ENCODE measurements at regions not wholly inside any gene's neighbourhood (a gene's known extent, or its start where the extent isn't known, plus 50 kb on each side); places are given as distances from the start of the nearest gene placed in this dataset.
A peak's percentile ranks its signal among the peaks of the same experiment; 100 is the strongest.
"Not testable (repeated sequence)": the region's sequence is repeated elsewhere in the genome, so short reads cannot be mapped to it uniquely, and the experiment has no call there.

GRCh38 chr20:58033026-58033536, 195.4 kb downstream of the ANKRD60 start:
- no peak for DNase-seq (ENCODE audit: low spot score in 2 of 2)
- no peak for TF ChIP-seq POLR2A (IDR thresholded peaks at IDR 0.05)
- TF ChIP-seq CTCF (IDR thresholded peaks at IDR 0.05): no peak
- no peak for TF ChIP-seq POLR2AphosphoS5 (IDR thresholded peaks at IDR 0.05)
- intact Hi-C loops (cut with DNase I; ENCODE audit: low total_unique reads): no loop called here
- Histone ChIP-seq H3K4me3 (no peak overlapping the region), H3K27me3 (no peaks in the 10 kb centered on the region), H3K36me3 (no peaks in the 10 kb centered on the region), H3K27ac (no peak overlapping the region), H3K9me3 (no peaks in the 10 kb centered on the region), H3K4me1 (no peaks in the 10 kb centered on the region)

- no peak for TF ChIP-seq POLR2AphosphoS5 (IDR thresholded peaks at IDR 0.05)
- no peak for DNase-seq (ENCODE audit: low spot score in 2 of 2)
- intact Hi-C loops (cut with DNase I; ENCODE audit: low total_unique reads): no loop called here
- Histone ChIP-seq H3K36me3 (no peaks in the 10 kb centered on the region), H3K27me3 (no peaks in the 10 kb centered on the region), H3K9me3 (no peaks in the 10 kb centered on the region), H3K27ac (no peak overlapping the region), H3K4me3 (no peak overlapping the region), H3K4me1 (no peaks in the 10 kb centered on the region)
Measured at GRCh38 chr20:58032599-58032998, 195.9 kb downstream of the ANKRD60 start.

GRCh38 chr20:58031350-58031749, 197.1 kb downstream of the ANKRD60 start:
- DNase-seq (ENCODE audit: low spot score in 2 of 2): peak in 1 of 2 donors; percentile 5
- not testable (repeated sequence) for H3K4me3 ChIP-seq, H3K27ac ChIP-seq, H3K9me3 ChIP-seq, H3K4me1 ChIP-seq, H3K36me3 ChIP-seq, H3K27me3 ChIP-seq
- intact Hi-C loops (cut with DNase I; ENCODE audit: low total_unique reads): loop anchor here (1.0 kb wide), 1 partner anchor 14 kb away; no protein-coding TSS in a partner anchor

- Histone ChIP-seq H3K4me1 (no peaks in the 10 kb centered on the region), H3K4me3 (no peak overlapping the region), H3K9me3 (no peaks in the 10 kb centered on the region), H3K36me3 (no peaks in the 10 kb centered on the region), H3K27me3 (no peaks in the 10 kb centered on the region), H3K27ac (no peak overlapping the region)
- no peak for TF ChIP-seq POLR2AphosphoS5 (IDR thresholded peaks at IDR 0.05)
- no peak for TF ChIP-seq CTCF (IDR thresholded peaks at IDR 0.05)
- TF ChIP-seq POLR2A (IDR thresholded peaks at IDR 0.05): no peak
- DNase-seq (ENCODE audit: low spot score in 2 of 2): no peak
- intact Hi-C loops (cut with DNase I; ENCODE audit: low total_unique reads): no loop called here
Measured at GRCh38 chr20:58028123-58028522, 200.3 kb downstream of the ANKRD60 start.

GRCh38 chr20:58026361-58026760, 202.1 kb downstream of the ANKRD60 start:
- Histone ChIP-seq H3K9me3 (no peaks in the 10 kb centered on the region), H3K4me1 (no peaks in the 10 kb centered on the region), H3K27me3 (no peaks in the 10 kb centered on the region), H3K27ac (no peak overlapping the region), H3K4me3 (no peak overlapping the region), H3K36me3 (no peaks in the 10 kb centered on the region)
- TF ChIP-seq POLR2A (IDR thresholded peaks at IDR 0.05) (no peak), POLR2AphosphoS5 (IDR thresholded peaks at IDR 0.05) (no peak), CTCF (IDR thresholded peaks at IDR 0.05) (no peak)
- intact Hi-C loops (cut with DNase I; ENCODE audit: low total_unique reads): no loop called here
- no peak for DNase-seq (ENCODE audit: low spot score in 2 of 2)

GRCh38 chr20:58025233-58025632, 203.2 kb downstream of the ANKRD60 start:
- Histone ChIP-seq H3K27me3 (no peaks in the 10 kb centered on the region), H3K4me1 (peaks cover under 1 to 1% of the 10 kb centered on the region in 2 donors), H3K4me3 (no peak overlapping the region), H3K27ac (peak overlapping the region in 1 of 2 donors; percentile 25), H3K36me3 (no peaks in the 10 kb centered on the region), H3K9me3 (no peaks in the 10 kb centered on the region)
- intact Hi-C loops (cut with DNase I; ENCODE audit: low total_unique reads): no loop called here
- TF ChIP-seq POLR2AphosphoS5 (IDR thresholded peaks at IDR 0.05): no peak
- TF ChIP-seq POLR2A (IDR thresholded peaks at IDR 0.05): no peak
- no peak for TF ChIP-seq CTCF (IDR thresholded peaks at IDR 0.05)
- DNase-seq (ENCODE audit: low spot score in 2 of 2): peak in 1 of 2 donors; percentile 18

All from breast epithelium (tissue), 4 donors.